Transverse colon (tissue), 4 donors: ENCODE measurements at regions not wholly inside any gene's neighbourhood (a gene's known extent, or its start where the extent isn't known, plus 50 kb on each side); places are given as distances from the start of the nearest gene placed in this dataset.
"Not testable (repeated sequence)": the region's sequence is repeated elsewhere in the genome, so short reads cannot be mapped to it uniquely, and the experiment has no call there.

Experiments used
- DNase-seq: peaks from one replicate; pipeline ENCODE4 v3.0.0-alpha.2; 2019
- H3K27ac ChIP-seq, 4 donors: fragments of 200-600 bp; sonication (generic); 2 replicates each; pipeline ENCODE4 v1.5.1; 2016 to 2018; ENCODE audit warnings: inconsistent platforms in 4 of 4
- H3K27me3 ChIP-seq: fragments of 200-600 bp; sonication (generic); 2 replicates; pipeline ENCODE4 v1.5.1; 2017; ENCODE audit warnings: inconsistent platforms
- H3K36me3 ChIP-seq, 4 donors: fragments of 200-600 bp; sonication (generic); 2 replicates each; pipeline ENCODE4 v1.5.1; 2017 to 2019; ENCODE audit warnings: inconsistent platforms in 4 of 4
- H3K4me1 ChIP-seq, 4 donors: fragments of 200-600 bp; sonication (generic); 2 replicates each; pipeline ENCODE4 v1.5.1; 2017 to 2020; ENCODE audit warnings: inconsistent platforms in 4 of 4
- H3K4me3 ChIP-seq, 4 donors: fragments of 200-600 bp; sonication (generic); 1 replicate in 1 of 4; 2 replicates in 3 of 4; pipeline versions ENCODE4 v1.5.1 to v1.6.1; 2017 to 2019; ENCODE audit warnings: inconsistent platforms in 4 of 4
- H3K9me3 ChIP-seq, 2 donors: fragments of 200-600 bp; sonication (generic); 2 replicates each; pipeline ENCODE4 v1.5.1; 2017 to 2019; ENCODE audit warnings: inconsistent platforms in 2 of 2
- EP300 ChIP-seq: sonication (generic); formaldehyde crosslinking; IDR thresholded peaks from one replicate; pipeline ENCODE4 v1.6.1; 2017; ENCODE audit warnings: antibody characterized with exemption, low read depth
- POLR2A ChIP-seq: fragments of 450-650 bp; IDR thresholded peaks from one replicate; pipeline ENCODE4 v1.6.1; 2016; ENCODE audit warnings: antibody characterized with exemption, mild to moderate bottlenecking, moderate library complexity
- POLR2AphosphoS5 ChIP-seq, 3 donors: sonication (generic); formaldehyde crosslinking; IDR thresholded peaks; one replicate each; pipeline ENCODE4 v1.6.1; 2016; ENCODE audit warnings: antibody characterized with exemption in 3 of 3
- WGBS, 2 donors: methylation state at CpG; one replicate each; pipeline ENCODE4 v1.1.5; 2018; ENCODE audit warnings: low coverage in 1 of 2; 5-methylcytosine and 5-hydroxymethylcytosine counted together
- in situ Hi-C, 4 donors: fragments of 200-750 bp; cut with MboI; loops; one replicate each; pipeline versions ENCODE4 v1.15.0 to v1.15.1; 2017; ENCODE audit warnings: low sequenced_read_pairs in 3 of 4, low pct_ligation_motif_present in 1 of 4, low pct_unique_long_range_greater_than_20kb in 1 of 4
- intact Hi-C: fragments of 100-400 bp; cut with DNase I; formaldehyde crosslinking; loops from one replicate; pipeline ENCODE4 v1.15.1; 2023; ENCODE audit warnings: low total_unique reads
- TF ChIP-seq, protein P1 (sequence below), 5 experiments: fragments of 200-600 bp in 3 of 5; fragments of 450-650 bp in 2 of 5; sonication (generic) in 3 of 5; IDR thresholded peaks; 1 replicate in 2 of 5; 2 replicates in 3 of 5; pipeline ENCODE4 v1.5.1; 2016 to 2017; ENCODE audit warnings: antibody characterized with exemption in 5 of 5, inconsistent platforms in 3 of 5, mild to moderate bottlenecking in 2 of 5, moderate library complexity in 1 of 5

DNA sequence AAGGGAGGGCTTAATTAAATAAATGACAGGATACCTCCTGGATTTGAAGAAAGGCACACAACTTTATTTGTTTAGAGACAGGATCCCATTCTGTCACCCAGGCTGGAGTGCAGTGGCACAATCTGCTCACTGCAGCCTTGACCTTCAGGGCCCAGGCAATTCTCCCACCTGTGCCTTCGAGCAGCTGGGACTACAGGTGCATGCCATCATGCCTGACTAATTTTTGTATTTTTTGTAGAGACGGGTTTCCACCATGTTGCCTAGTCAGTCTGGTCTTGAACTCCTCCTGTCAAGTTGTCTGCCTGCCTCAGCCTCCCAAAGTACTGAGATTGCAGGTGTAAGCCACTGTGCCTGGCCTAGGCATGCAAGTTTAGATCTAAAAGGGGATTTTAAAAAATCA lies 272.7 kb upstream of the MBL2 start:
- peaks cover 0 to 7% (median 0%) of the 10 kb centered on the region in 4 donors for H3K4me1 ChIP-seq
- TF ChIP-seq POLR2AphosphoS5 (IDR thresholded peaks at IDR 0.05) (no peak), POLR2A (no peak), EP300 (no peak)
- TF ChIP-seq, protein P1, sequence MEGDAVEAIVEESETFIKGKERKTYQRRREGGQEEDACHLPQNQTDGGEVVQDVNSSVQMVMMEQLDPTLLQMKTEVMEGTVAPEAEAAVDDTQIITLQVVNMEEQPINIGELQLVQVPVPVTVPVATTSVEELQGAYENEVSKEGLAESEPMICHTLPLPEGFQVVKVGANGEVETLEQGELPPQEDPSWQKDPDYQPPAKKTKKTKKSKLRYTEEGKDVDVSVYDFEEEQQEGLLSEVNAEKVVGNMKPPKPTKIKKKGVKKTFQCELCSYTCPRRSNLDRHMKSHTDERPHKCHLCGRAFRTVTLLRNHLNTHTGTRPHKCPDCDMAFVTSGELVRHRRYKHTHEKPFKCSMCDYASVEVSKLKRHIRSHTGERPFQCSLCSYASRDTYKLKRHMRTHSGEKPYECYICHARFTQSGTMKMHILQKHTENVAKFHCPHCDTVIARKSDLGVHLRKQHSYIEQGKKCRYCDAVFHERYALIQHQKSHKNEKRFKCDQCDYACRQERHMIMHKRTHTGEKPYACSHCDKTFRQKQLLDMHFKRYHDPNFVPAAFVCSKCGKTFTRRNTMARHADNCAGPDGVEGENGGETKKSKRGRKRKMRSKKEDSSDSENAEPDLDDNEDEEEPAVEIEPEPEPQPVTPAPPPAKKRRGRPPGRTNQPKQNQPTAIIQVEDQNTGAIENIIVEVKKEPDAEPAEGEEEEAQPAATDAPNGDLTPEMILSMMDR (IDR thresholded peaks at IDR 0.05), result no peak

DNA sequence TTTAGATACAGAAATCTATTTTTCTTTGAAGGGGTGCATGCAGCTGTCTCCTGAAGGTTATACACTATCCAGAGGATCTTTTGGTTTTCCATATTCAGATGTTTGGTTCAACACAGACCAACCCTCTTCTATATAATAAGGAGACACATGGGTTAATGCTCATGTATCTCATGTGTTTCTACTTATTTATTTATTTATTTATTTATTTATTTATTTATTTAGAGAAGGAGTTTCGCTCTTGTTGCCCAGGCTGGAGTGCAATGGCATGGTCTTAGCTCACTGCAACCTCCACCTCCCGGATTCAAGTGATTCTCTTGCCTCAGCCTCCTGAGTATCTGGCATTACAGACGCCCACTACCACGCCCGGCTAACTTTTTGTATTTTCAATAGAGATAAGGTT lies 263.2 kb upstream of the MBL2 start:
- H3K27me3 ChIP-seq, DNase-seq, intact Hi-C loops, H3K4me3 ChIP-seq, H3K4me1 ChIP-seq, H3K27ac ChIP-seq, in situ Hi-C loops, H3K36me3 ChIP-seq, H3K9me3 ChIP-seq: not testable (repeated sequence)
- 81 to 85% methylated on average over 5 of the region's 5 CpGs for WGBS, 2 donors

More for the DNA sequence above, 272.7 kb upstream of the MBL2 start:
- Histone ChIP-seq H3K27me3 (no peaks in the 10 kb centered on the region), H3K9me3 (no peaks in the 10 kb centered on the region), H3K27ac (no peak overlapping the region), H3K36me3 (no peaks in the 10 kb centered on the region), H3K4me3 (no peak overlapping the region)
- in situ Hi-C loops, result no loop called here
- 62 to 86% methylated on average over 1 to 2 of the region's 2 CpGs for whole genome bisulfite sequencing, 2 donors
- intact Hi-C loops, result no loop called here
- DNase-seq, result no peak

DNA sequence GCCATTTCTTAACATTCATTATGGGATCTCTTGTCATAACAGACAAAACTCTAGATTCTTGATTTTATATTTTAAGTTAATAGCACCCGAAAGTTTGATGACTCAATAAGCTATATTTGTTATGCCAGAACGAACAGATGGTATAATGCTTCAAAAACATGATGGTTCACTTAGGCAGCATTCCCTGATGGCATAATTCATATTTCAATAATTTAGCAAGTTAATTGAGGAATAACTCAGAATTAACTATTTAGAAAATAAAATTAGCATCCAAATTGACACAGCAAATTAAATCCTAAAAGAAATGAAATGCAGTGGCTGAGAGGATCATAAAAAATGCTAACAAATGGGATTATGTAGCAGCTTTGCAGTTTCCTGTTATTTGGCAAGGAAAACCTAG lies 260.8 kb upstream of the MBL2 start:
- intact Hi-C loops (no loop called here), in situ Hi-C loops (no loop called here)
- no peaks in the 10 kb centered on the region for H3K9me3 ChIP-seq
- no peak overlapping the region for H3K4me3 ChIP-seq
- no peaks in the 10 kb centered on the region for H3K36me3 ChIP-seq
- WGBS, 2 donors, result 66 to 85% methylated on average over 2 of the region's 2 CpGs
- DNase-seq, result no peak
- H3K27ac ChIP-seq, result no peak overlapping the region
- peaks cover 0 to 13% (median 3%) of the 10 kb centered on the region in 4 donors for H3K4me1 ChIP-seq
- no peaks in the 10 kb centered on the region for H3K27me3 ChIP-seq
- TF ChIP-seq EP300 (no peak), POLR2AphosphoS5 (IDR thresholded peaks at IDR 0.05) (no peak), POLR2A (no peak)
- TF ChIP-seq, protein P1 (IDR thresholded peaks at IDR 0.05), result no peak

DNA sequence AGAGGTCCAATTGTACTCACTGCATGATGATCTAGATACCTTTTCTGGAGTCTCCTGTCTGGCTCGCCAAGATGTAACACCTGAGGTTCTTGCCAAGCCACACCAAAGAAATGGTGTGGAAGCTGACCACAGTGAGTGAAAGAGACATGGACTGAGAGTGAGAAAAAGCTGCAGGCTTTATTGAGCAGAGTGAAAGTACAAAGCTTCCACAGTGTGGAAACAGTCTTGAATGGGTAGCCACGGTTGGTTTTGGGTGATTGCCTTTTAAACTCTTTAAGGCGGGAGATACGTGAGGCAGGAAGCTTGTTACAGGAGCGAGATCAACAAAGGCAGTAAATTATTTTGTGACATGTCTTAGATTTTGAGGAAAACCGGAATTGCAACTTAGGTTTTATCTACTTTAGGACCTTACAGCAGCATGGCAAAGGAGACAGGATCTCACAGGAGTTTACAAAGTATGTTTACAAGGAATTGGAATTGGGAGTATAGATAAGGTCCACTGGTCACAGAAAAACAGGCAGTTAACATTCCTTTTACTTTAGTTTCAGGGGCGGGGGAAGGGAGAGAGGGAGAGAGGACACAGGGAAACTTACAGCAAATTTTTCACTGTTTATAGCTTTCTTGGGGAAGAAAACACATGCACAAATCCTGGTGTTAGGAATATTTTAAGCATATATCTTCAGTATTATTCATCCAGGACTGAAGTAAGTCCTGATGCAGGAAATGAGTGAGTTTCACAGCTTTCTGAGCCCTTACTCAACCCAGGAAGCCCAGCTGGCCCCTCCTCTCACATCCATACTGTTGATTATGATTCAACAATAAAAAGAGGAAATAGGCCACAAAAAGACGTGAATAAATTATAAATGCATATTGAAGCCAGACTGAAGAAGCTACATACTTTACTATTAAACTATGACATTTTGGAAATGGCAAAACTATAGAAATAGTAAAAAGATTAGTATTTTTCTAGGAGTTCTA lies 257.6 kb upstream of the MBL2 start:
- peaks cover 0 to 19% (median 3%) of the 10 kb centered on the region in 4 donors for H3K4me1 ChIP-seq
- 30 to 36% methylated on average over 8 of the region's 8 CpGs for WGBS, 2 donors
- H3K9me3 ChIP-seq, H3K4me3 ChIP-seq, H3K36me3 ChIP-seq, H3K27me3 ChIP-seq, in situ Hi-C loops: not testable (repeated sequence)
- DNase-seq, result peak; percentile 14
- H3K27ac ChIP-seq, result peak overlapping the region in 3 of 4 donors; percentile 8 to 36 (median 21)
- intact Hi-C loops, result loop anchor here (2.0 kb wide), 1 partner anchor 13 kb away; no protein-coding TSS in a partner anchor

DNA sequence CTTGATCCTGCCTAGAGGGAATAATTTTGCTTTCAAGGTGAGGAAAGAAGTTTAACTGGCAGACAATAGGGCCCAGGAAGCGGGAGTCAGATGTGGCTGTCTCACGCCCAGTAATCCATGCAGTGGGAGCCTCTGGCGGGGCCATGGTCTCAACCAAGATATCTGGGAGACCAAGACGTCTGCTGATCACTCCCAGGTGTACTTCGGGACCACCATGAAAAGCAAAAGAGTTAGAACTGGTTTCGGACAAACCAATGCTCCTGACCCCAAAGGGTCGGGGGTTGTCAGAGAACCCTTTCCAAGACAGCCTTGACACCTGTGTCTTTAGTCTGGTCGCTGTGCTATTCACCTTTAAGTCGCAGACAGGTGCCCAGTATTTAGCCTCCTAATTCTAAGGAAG lies 256.9 kb upstream of the MBL2 start:
- DNase-seq, result no peak
- in situ Hi-C loops, result no loop called here
- intact Hi-C loops, result loop anchor here (2.0 kb wide), 1 partner anchor 13 kb away; no protein-coding TSS in a partner anchor
- no peaks in the 10 kb centered on the region for H3K27me3 ChIP-seq
- TF ChIP-seq EP300, result no peak
- WGBS, 2 donors, result 80 to 90% methylated on average over 1 to 9 of the region's 9 CpGs
- no peak overlapping the region for H3K4me3 ChIP-seq
- no peaks in the 10 kb centered on the region for H3K9me3 ChIP-seq
- H3K36me3 ChIP-seq, result no peaks in the 10 kb centered on the region
- H3K27ac ChIP-seq, result no peak overlapping the region
- H3K4me1 ChIP-seq, result peaks cover 0 to 23% (median 3%) of the 10 kb centered on the region in 4 donors

DNA sequence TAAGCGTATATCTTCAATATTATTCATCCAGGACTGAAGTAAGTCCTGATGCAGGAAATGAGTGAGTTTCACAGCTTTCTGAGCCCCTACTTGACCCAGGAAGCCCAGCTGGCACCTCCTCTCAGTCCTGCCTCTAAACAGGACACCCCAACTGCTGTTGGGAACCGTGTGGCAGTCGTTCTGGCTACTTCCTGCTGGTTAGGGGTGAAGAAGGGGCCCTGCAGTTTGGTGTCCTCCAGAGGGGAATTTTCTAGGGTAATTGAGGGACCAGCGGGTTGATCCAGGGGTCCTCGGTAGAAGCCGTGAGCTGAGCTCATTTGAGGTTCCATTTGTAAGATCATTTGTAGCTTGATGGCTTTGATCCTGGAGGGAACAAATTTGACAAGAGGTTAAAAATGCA lies 253.2 kb upstream of the MBL2 start:
- H3K27me3 ChIP-seq, DNase-seq, intact Hi-C loops, in situ Hi-C loops, H3K9me3 ChIP-seq, H3K36me3 ChIP-seq: not testable (repeated sequence)
- H3K27ac ChIP-seq, result peak overlapping the region in 1 of 4 donors; percentile 36
- 82% methylated on average over 4 of the region's 6 CpGs; no CpG with 5 or more reads in 1 of the 2 donors for WGBS, 2 donors
- peaks cover 0 to 17% (median 2%) of the 10 kb centered on the region in 4 donors for H3K4me1 ChIP-seq
- peak overlapping the region in 1 of 4 donors; percentile 43 for H3K4me3 ChIP-seq
